Stomach (tissue), 8 donors: ENCODE measurements at regions not wholly inside any gene's neighbourhood (a gene's known extent, or its start where the extent isn't known, plus 50 kb on each side); places are given as distances from the start of the nearest gene placed in this dataset.

ENCODE experiments used
- DNase-seq, 2 donors: peaks; one replicate each; pipeline versions ENCODE4 v3.0.0 to v3.0.0-alpha.2; 2013 to 2019
- H3K27ac ChIP-seq, 5 donors: fragments of 200-600 bp in 4 of 5; sonication (generic) in 4 of 5; one replicate each; pipeline ENCODE4 v1.5.1; 2013 to 2019; ENCODE audit warnings: mild to moderate bottlenecking in 1 of 5, moderate library complexity in 1 of 5
- H3K27me3 ChIP-seq, 3 donors: fragments of 200-600 bp; sonication (generic); one replicate each; pipeline ENCODE4 v1.5.1; 2017 to 2019; ENCODE audit warnings: mixed run types in 1 of 3
- H3K36me3 ChIP-seq, 4 donors: fragments of 200-600 bp; sonication (generic); 1 replicate in 3 of 4; 2 replicates in 1 of 4; pipeline ENCODE4 v1.5.1; 2016 to 2019
- H3K4me1 ChIP-seq, 4 donors: fragments of 200-600 bp; sonication (generic); one replicate each; pipeline ENCODE4 v1.5.1; 2016 to 2019
- H3K4me3 ChIP-seq, 4 donors: fragments of 200-600 bp; sonication (generic) in 3 of 4; one replicate each; pipeline ENCODE4 v1.5.1; 2016 to 2019; ENCODE audit warnings: mild to moderate bottlenecking in 1 of 4
- H3K9me3 ChIP-seq, 4 donors: fragments of 200-600 bp; sonication (generic); one replicate each; pipeline ENCODE4 v1.5.1; 2016 to 2019
- EP300 ChIP-seq: sonication (generic); formaldehyde crosslinking; IDR thresholded peaks from one replicate; pipeline ENCODE4 v1.6.1; 2017; ENCODE audit warnings: antibody characterized with exemption
- POLR2A ChIP-seq, 4 donors: fragments of 450-650 bp; IDR thresholded peaks; one replicate each; pipeline ENCODE4 v1.6.1; 2016; ENCODE audit warnings: antibody characterized with exemption in 4 of 4, control low read depth in 2 of 4, mild to moderate bottlenecking in 1 of 4, moderate library complexity in 1 of 4
- POLR2AphosphoS5 ChIP-seq, 3 donors: sonication (generic); formaldehyde crosslinking; IDR thresholded peaks; one replicate each; pipeline ENCODE4 v1.6.1; 2016; ENCODE audit warnings: antibody characterized with exemption in 3 of 3
- WGBS, 5 donors: extraction: QIAGEN DNeasy Blood & Tissue Kit in 3 of 5; methylation state at CpG; one replicate each; pipeline versions ENCODE4 v1.1.5 to v1.1.7; 2013 to 2018; 5-methylcytosine and 5-hydroxymethylcytosine counted together
- intact Hi-C: fragments of 100-400 bp; cut with DNase I; formaldehyde crosslinking; loops from one replicate; pipeline ENCODE4 v1.15.1; 2023; ENCODE audit warnings: low total_unique reads
- TF ChIP-seq, protein P1 (sequence below), 7 experiments: fragments of 450-650 bp in 4 of 7; fragments of 200-600 bp in 3 of 7; sonication (generic) in 3 of 7; IDR thresholded peaks; one replicate each; pipeline ENCODE4 v1.5.1; 2016 to 2019; ENCODE audit warnings: antibody characterized with exemption in 7 of 7, control low read depth in 2 of 7, mild to moderate bottlenecking in 1 of 7
- donor health status: healthy with polysubstance abuse.
- donor health status: Bipolar disorder and iron deficiency.
- donor health status: healthy.

GRCh38 chr1:96376846-96377245 lies 344.7 kb upstream of the PTBP2 start:
- no peaks in the 10 kb centered on the region for H3K27me3 ChIP-seq
- no peak overlapping the region for H3K4me3 ChIP-seq
- H3K27ac ChIP-seq, result no peak overlapping the region
- TF ChIP-seq, protein P1, sequence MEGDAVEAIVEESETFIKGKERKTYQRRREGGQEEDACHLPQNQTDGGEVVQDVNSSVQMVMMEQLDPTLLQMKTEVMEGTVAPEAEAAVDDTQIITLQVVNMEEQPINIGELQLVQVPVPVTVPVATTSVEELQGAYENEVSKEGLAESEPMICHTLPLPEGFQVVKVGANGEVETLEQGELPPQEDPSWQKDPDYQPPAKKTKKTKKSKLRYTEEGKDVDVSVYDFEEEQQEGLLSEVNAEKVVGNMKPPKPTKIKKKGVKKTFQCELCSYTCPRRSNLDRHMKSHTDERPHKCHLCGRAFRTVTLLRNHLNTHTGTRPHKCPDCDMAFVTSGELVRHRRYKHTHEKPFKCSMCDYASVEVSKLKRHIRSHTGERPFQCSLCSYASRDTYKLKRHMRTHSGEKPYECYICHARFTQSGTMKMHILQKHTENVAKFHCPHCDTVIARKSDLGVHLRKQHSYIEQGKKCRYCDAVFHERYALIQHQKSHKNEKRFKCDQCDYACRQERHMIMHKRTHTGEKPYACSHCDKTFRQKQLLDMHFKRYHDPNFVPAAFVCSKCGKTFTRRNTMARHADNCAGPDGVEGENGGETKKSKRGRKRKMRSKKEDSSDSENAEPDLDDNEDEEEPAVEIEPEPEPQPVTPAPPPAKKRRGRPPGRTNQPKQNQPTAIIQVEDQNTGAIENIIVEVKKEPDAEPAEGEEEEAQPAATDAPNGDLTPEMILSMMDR (IDR thresholded peaks at IDR 0.05), result no peak
- TF ChIP-seq EP300 (no peak), POLR2A (IDR thresholded peaks at IDR 0.05) (no peak), POLR2AphosphoS5 (IDR thresholded peaks at IDR 0.05) (no peak)
- intact Hi-C loops, result no loop called here
- no peaks in the 10 kb centered on the region for H3K9me3 ChIP-seq
- no peak for DNase-seq
- H3K36me3 ChIP-seq, result no peaks in the 10 kb centered on the region
- WGBS, 5 donors, result 34 to 68% (median 43%) methylated on average over 1 of the region's 1 CpG
- H3K4me1 ChIP-seq, result no peaks in the 10 kb centered on the region

GRCh38 chr1:96384611-96385010 lies 337.0 kb upstream of the PTBP2 start:
- DNase-seq, result no peak
- Histone ChIP-seq H3K4me3 (no peak overlapping the region), H3K27me3 (no peaks in the 10 kb centered on the region), H3K4me1 (no peaks in the 10 kb centered on the region), H3K9me3 (peaks cover 0 to 14% (median 12%) of the 10 kb centered on the region in 4 donors), H3K36me3 (no peaks in the 10 kb centered on the region), H3K27ac (no peak overlapping the region)
- intact Hi-C loops, result no loop called here
- TF ChIP-seq, protein P1 (IDR thresholded peaks at IDR 0.05), result no peak
- TF ChIP-seq POLR2A (IDR thresholded peaks at IDR 0.05) (no peak), EP300 (no peak), POLR2AphosphoS5 (IDR thresholded peaks at IDR 0.05) (no peak)
- 61 to 79% (median 73%) methylated on average over 2 of the region's 2 CpGs for WGBS, 5 donors

DNA sequence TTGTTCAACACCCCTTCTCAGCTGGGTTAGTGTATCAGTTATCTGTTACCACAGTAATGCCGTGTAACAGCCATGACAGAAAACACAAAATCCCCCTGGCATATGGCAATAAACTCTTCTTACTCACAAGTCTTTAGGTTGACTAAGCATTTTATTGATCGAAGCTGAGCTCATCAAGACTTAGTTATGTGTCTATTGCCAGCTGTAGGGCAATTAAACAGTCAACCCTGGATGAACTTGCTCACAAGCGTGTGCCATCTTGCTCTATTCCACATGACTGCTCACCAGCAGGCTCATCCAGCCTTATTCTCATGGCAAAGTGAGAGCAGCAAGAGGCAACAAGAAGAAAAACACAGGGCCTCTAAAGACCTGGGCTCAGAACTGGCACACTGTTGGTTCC lies 333.8 kb upstream of the PTBP2 start:
- Histone ChIP-seq H3K9me3 (peaks cover 0 to 7% (median 6%) of the 10 kb centered on the region in 4 donors), H3K27me3 (no peaks in the 10 kb centered on the region), H3K4me1 (no peaks in the 10 kb centered on the region), H3K36me3 (no peaks in the 10 kb centered on the region), H3K4me3 (no peak overlapping the region), H3K27ac (no peak overlapping the region)
- intact Hi-C loops, result no loop called here
- no peak for TF ChIP-seq POLR2A (IDR thresholded peaks at IDR 0.05)
- no peak for TF ChIP-seq EP300
- TF ChIP-seq, protein P1 (IDR thresholded peaks at IDR 0.05), result no peak
- no peak for TF ChIP-seq POLR2AphosphoS5 (IDR thresholded peaks at IDR 0.05)
- DNase-seq, result no peak
- WGBS, 5 donors, result 77 to 89% (median 85%) methylated on average over 3 of the region's 3 CpGs

DNA sequence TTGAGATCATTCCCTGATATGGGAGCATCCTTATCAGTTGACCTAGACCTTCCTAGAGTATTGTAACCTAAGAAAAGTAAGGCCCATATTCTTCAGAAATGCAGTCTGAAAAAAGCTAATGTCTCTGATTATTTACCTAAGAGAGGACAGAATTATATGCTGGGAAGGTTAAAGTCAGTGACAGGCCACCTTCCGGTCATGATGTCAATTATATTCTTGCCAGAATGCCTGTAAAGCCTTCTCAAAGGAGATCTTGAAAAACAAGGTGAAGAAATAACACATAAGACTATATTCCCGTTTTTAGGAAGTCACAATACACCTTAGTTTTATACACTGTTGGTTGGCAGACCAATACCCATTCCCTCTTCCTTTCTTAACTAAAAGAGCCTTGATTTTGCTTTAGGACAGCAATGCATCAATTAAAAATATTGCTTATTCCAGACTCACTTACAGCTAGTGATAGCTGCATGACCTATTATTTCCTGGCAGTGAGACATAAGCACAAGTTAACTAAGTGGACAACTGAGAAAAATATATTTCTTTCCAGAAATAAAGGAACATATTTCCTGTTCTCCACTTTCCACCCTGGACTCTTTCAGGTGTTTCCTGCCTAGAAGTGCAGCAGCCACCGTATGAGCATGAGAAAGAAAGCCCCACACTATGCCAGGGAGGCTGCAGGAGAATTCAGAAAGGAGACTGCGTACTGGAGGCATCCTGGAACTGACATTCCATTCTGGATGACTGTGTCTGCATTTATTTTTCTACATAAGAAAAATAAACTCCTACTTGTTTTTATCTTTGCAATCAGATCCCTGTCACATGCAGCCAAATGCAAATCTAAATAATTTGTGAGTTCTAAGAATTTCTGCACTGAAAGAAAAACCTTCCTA lies 332.9 kb upstream of the PTBP2 start:
- no peaks in the 10 kb centered on the region for H3K4me1 ChIP-seq
- H3K4me3 ChIP-seq, result no peak overlapping the region
- intact Hi-C loops, result no loop called here
- DNase-seq, result peak in 1 of 2 donors; percentile 13
- 54 to 73% (median 66%) methylated on average over 4 of the region's 4 CpGs for WGBS, 5 donors
- no peaks in the 10 kb centered on the region for H3K36me3 ChIP-seq
- peaks cover 0 to 4% (median 0%) of the 10 kb centered on the region in 4 donors for H3K9me3 ChIP-seq
- H3K27ac ChIP-seq, result no peak overlapping the region
- no peak for TF ChIP-seq POLR2AphosphoS5 (IDR thresholded peaks at IDR 0.05)
- TF ChIP-seq EP300, result no peak
- TF ChIP-seq, protein P1 (IDR thresholded peaks at IDR 0.05), result no peak
- no peak for TF ChIP-seq POLR2A (IDR thresholded peaks at IDR 0.05)
- H3K27me3 ChIP-seq, result no peaks in the 10 kb centered on the region
